Caki2 (cell line): ENCODE measurements at regions not wholly inside any gene's neighbourhood (a gene's known extent, or its start where the extent isn't known, plus 50 kb on each side); places are given as distances from the start of the nearest gene placed in this dataset.
"Not testable (repeated sequence)": the region's sequence is repeated elsewhere in the genome, so short reads cannot be mapped to it uniquely, and the experiment has no call there.

ENCODE experiments used
- DNase-seq: peaks from one replicate; pipeline ENCODE4 v3.0.0-alpha.2; 2015; ENCODE audit warnings: low read depth
- in situ Hi-C: cut with HindIII; loops from 2 replicates; pipeline ENCODE4 v1.10.0; 2016; ENCODE audit warnings: low sequenced_read_pairs, low pct_unique_long_range_greater_than_20kb, mixed read lengths

GRCh38 chr9:1880038-1880565 is 135.0 kb upstream of the SMARCA2 start:
- DNase-seq: no peak
- in situ Hi-C loops: no loop called here

- no peak for DNase-seq
These were observed 133.3 kb upstream of the SMARCA2 start for GRCh38 chr9:1881708-1882295.

GRCh38 chr9:1882711-1883403 is 132.3 kb upstream of the SMARCA2 start:
- DNase-seq: no peak
- in situ Hi-C loops: no loop called here

More at GRCh38 chr9:1881708-1882295, 133.3 kb upstream of the SMARCA2 start:
- in situ Hi-C loops: no loop called here

- no peak for DNase-seq
- in situ Hi-C loops: no loop called here
These were observed 124.9 kb upstream of the SMARCA2 start for GRCh38 chr9:1890201-1890600.

- no peak for DNase-seq
- in situ Hi-C loops: no loop called here
These were observed 124.3 kb upstream of the SMARCA2 start for GRCh38 chr9:1890816-1891215.

- DNase-seq, in situ Hi-C loops: not testable (repeated sequence)
These were observed 112.0 kb upstream of the SMARCA2 start for GRCh38 chr9:1903080-1903704.

DNA sequence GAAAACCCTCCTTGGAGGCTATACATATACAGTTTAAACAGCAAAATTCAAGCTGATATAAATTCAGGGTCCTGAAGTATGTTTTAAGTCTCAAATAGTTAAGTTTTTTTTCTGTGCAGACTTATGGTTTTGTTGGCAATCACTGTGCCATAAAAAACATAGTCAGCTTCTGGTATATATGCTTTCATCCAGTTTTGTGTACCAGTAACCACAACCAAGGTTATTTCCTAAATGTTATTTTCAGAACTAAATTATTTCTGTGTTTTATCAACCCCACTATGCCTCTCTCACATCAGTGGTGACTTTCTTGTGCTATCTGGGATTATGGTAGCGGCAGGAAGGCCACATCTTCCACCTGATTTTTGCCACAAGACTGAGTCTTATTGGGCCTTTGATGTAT is 107.7 kb upstream of the SMARCA2 start:
- in situ Hi-C loops: no loop called here
- DNase-seq: no peak

DNA sequence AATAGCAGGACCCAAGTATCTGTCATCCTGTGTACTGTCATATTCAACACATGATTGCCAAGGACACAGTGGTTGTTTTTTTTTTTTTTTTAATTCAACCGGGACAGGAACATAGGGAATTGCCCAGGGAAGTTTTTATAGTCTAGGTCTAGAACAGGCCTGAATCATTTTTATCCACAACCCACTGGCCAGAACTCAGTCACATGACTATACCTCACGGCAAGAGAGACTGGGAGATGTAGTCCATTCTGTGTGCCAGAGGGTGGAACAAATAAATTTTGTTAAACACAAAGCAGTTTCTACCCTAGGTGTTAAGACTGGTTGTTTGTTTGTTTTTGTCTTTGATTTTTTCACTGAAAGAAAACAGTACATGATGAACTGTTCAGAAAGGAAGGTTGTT is 105.8 kb upstream of the SMARCA2 start:
- DNase-seq: no peak
- in situ Hi-C loops: no loop called here

DNA sequence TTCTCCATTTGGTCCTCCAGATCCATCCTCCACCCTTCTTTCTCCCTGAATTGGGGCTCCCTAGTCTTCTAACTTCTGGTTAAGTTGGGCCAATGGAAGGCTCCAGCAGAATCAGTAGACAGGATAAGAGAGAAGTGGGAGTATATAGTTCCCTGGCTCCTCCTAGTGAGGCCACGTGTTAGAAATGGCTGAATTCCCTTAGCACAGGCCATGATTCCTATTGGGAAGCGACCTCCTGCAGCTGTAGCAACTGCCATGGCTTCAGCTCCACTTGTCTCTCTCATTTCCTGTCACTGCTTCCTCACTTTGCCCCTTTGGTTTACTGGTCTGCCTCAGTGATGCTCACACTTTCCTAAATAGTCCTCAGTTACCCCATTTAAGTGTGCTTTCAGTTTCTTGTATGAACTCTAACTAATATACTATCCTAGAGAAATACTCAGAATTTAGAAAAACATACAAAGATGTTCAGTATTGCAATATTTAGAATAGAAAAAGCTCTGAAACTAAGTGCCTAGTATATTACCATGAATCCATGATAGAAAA is 104.8 kb upstream of the SMARCA2 start:
- in situ Hi-C loops: no loop called here
- DNase-seq: no peak

- DNase-seq: no peak
- in situ Hi-C loops: no loop called here
These were observed 101.4 kb upstream of the SMARCA2 start for GRCh38 chr9:1913631-1914330.

- in situ Hi-C loops: no loop called here
- DNase-seq: no peak
These were observed 99.1 kb upstream of the SMARCA2 start for GRCh38 chr9:1916095-1916494.

GRCh38 chr9:1916655-1917054 is 98.5 kb upstream of the SMARCA2 start:
- in situ Hi-C loops: no loop called here

GRCh38 chr9:1917396-1917935 is 97.7 kb upstream of the SMARCA2 start:
- in situ Hi-C loops: no loop called here
- no peak for DNase-seq

More at GRCh38 chr9:1916655-1917054, 98.5 kb upstream of the SMARCA2 start:
- no peak for DNase-seq

DNA sequence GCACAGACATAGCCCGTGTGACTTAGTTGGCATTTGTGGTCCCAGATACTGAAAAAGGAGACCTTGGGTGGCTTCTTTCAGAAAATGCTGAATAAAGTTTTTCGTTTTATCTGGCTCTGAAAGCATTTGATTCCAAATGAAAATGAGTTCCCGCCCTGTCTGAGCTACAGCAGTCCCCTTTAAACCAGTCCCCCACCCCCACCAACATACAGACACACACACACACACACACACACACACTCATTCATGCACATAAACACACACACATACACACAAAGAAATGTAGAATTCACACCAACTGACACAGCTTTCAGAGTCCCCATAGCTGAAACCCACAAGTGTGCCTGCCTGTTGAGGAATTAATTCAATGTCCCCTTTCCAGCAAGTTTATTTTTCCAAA is 97.0 kb upstream of the SMARCA2 start:
- DNase-seq: no peak
- in situ Hi-C loops: no loop called here

DNA sequence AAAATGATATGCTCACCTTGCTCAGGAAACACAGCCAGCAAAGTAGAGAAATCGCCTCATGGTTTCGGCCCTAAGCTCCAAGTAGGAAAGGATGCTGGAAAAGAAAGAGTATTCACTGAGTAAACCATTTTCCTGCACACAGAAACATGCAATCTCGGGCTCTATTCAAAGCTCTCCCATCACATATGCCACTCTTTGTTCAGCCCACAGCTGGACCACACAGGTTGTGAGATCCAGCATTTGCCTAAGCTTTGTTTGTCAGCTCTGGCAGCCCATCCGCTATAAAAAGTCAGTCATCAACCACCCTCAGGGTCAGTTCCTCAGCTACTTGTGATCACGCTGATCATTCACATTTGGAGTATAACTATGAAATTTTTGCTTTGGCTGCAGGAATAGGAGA is 96.5 kb upstream of the SMARCA2 start:
- DNase-seq: no peak
- in situ Hi-C loops: no loop called here

GRCh38 chr9:1919229-1919628 is 95.9 kb upstream of the SMARCA2 start:
- in situ Hi-C loops: no loop called here
- no peak for DNase-seq

- no peak for DNase-seq
- in situ Hi-C loops: no loop called here
These were observed 94.8 kb upstream of the SMARCA2 start for GRCh38 chr9:1920386-1920785.

GRCh38 chr9:1922026-1922425 is 93.1 kb upstream of the SMARCA2 start:
- DNase-seq: no peak
- in situ Hi-C loops: no loop called here
